A549 (cell line): ENCODE measurements at regions not wholly inside any gene's neighbourhood (a gene's known extent, or its start where the extent isn't known, plus 50 kb on each side); places are given as distances from the start of the nearest gene placed in this dataset.

Experiments
- ATAC-seq, 2 experiments: fragments of 200-7000 bp in 1 of 2; fragments of >200 bp in 1 of 2; cut with Nextera tagmentation in 1 of 2; cut with Tn5 transposase in 1 of 2; 3 replicates each; pipeline versions ENCODE4 v1.8.0 to v1.9.1; 2018 to 2020; ENCODE audit warnings: mild to moderate bottlenecking in 1 of 2, moderate library complexity in 1 of 2
- CTCF ChIA-PET: fragments of 300-600 bp; sonication (Branson Sonifier 250); formaldehyde crosslinking; extraction: SDS; loops from one replicate; lab custom pipeline; 2021; ENCODE audit warnings: antibody characterized with exemption, inconsistent platforms; lab: Yijun Ruan, JAX
- POLR2A ChIA-PET: fragments of 350-600 bp; formaldehyde crosslinking; extraction: SDS; loops from one replicate; lab custom pipeline; 2021; ENCODE audit warnings: antibody characterized with exemption, inconsistent platforms; lab: Yijun Ruan, JAX
- DNase-seq, 2 experiments: peaks; one replicate each; pipeline versions ENCODE4 v3.0.0 to v3.0.0-alpha.2; 2011 to 2016; ENCODE audit warnings: low read depth in 1 of 2, low spot score in 1 of 2
- FAIRE-seq: peaks from 2 replicates; lab custom pipeline; 2011; peaks lifted over from hg19 to GRCh38; lab: Jason Lieb, UNC
- H3K27ac ChIP-seq, 2 experiments: fragments of >200 bp; sonication (Bioruptor Twin); formaldehyde crosslinking; 3 replicates each; pipeline ENCODE4 v1.5.1; 2016 to 2017
- H3K4me1 ChIP-seq: fragments of >200 bp; sonication (Bioruptor Twin); formaldehyde crosslinking; 3 replicates; pipeline ENCODE4 v1.6.1; 2016
- H3K4me2 ChIP-seq: fragments of >200 bp; sonication (Bioruptor Twin); formaldehyde crosslinking; 3 replicates; pipeline ENCODE4 v1.6.1; 2016
- H3K4me3 ChIP-seq: fragments of >200 bp; sonication (Bioruptor Twin); formaldehyde crosslinking; 3 replicates; pipeline ENCODE4 v1.5.1; 2016
- H3K9me3 ChIP-seq: fragments of >200 bp; sonication (Bioruptor Twin); formaldehyde crosslinking; 3 replicates; pipeline ENCODE4 v1.6.1; 2016
- ATOH8 ChIP-seq: fragments of 250-450 bp; sonication (Bioruptor Pico); IDR thresholded peaks from 2 replicates; pipeline ENCODE4 v1.5.0; 2020; ENCODE audit warnings: low read depth, mild to moderate bottlenecking, moderate library complexity
- CHD2 ChIP-seq: fragments of 150-350 bp; IDR thresholded peaks from 2 replicates; pipeline ENCODE4 v1.6.1; 2014; ENCODE audit warnings: low read length; ENCODE audit not compliant: partially characterized antibody
- E2F6 ChIP-seq: IDR thresholded peaks from 2 replicates; pipeline ENCODE4 v1.6.1; 2012; ENCODE audit warnings: low read depth, borderline replicate concordance
- EHF ChIP-seq: fragments of 250-450 bp; sonication (Bioruptor Pico); IDR thresholded peaks from 2 replicates; pipeline ENCODE4 v1.5.0; 2020; ENCODE audit warnings: mild to moderate bottlenecking
- EP300 ChIP-seq, 2 experiments: fragments of >200 bp; sonication (Bioruptor Twin); formaldehyde crosslinking; IDR thresholded peaks; 2 replicates in 1 of 2; 3 replicates in 1 of 2; pipeline ENCODE4 v1.6.1; 2016 to 2017
- ESRRA ChIP-seq: fragments of 150-350 bp; IDR thresholded peaks from 2 replicates; pipeline ENCODE4 v1.6.1; 2014; ENCODE audit warnings: mild to moderate bottlenecking, low read length, borderline replicate concordance
- FOSL2 ChIP-seq, 2 experiments: fragments of 450-650 bp in 1 of 2; fragments of >200 bp in 1 of 2; sonication (Bioruptor Twin) in 1 of 2; formaldehyde crosslinking; IDR thresholded peaks; 2 replicates each; pipeline versions ENCODE4 v1.5.0 to v1.6.1; 2016 to 2020; ENCODE audit warnings: mild to moderate bottlenecking in 1 of 2, moderate library complexity in 1 of 2
- FOXS1 ChIP-seq: fragments of 250-450 bp; sonication (Bioruptor Pico); IDR thresholded peaks from 2 replicates; pipeline ENCODE4 v1.5.0; 2020; ENCODE audit warnings: mild to moderate bottlenecking, moderate library complexity
- GATA3 ChIP-seq: IDR thresholded peaks from 2 replicates; pipeline ENCODE4 v1.6.1; 2012; ENCODE audit warnings: borderline replicate concordance
- HDAC2 ChIP-seq: fragments of 200-600 bp; sonication (generic); IDR thresholded peaks from 2 replicates; pipeline ENCODE4 v1.6.1; 2016
- HES2 ChIP-seq: fragments of >200 bp; sonication (Bioruptor Twin); formaldehyde crosslinking; IDR thresholded peaks from 2 replicates; pipeline ENCODE4 v1.6.1; 2016
- HMGXB4 ChIP-seq: fragments of 250-450 bp; sonication (Bioruptor Pico); IDR thresholded peaks from 2 replicates; pipeline ENCODE4 v1.5.0; 2021; ENCODE audit warnings: mild to moderate bottlenecking, moderate library complexity, borderline replicate concordance
- HOXB13 ChIP-seq: fragments of 250-450 bp; sonication (Bioruptor Pico); IDR thresholded peaks from 2 replicates; pipeline ENCODE4 v1.5.0; 2020; ENCODE audit warnings: low read depth, mild to moderate bottlenecking, moderate library complexity
- HOXB5 ChIP-seq: fragments of 250-450 bp; sonication (Bioruptor Pico); IDR thresholded peaks from 2 replicates; pipeline ENCODE4 v1.5.0; 2020; ENCODE audit warnings: mild to moderate bottlenecking, moderate library complexity
- MAX ChIP-seq: IDR thresholded peaks from 2 replicates; pipeline ENCODE4 v1.6.1; 2012
- MAZ ChIP-seq: fragments of 150-350 bp; IDR thresholded peaks from 2 replicates; pipeline ENCODE4 v1.6.1; 2014; ENCODE audit warnings: antibody characterized with exemption, low read depth, low read length, borderline replicate concordance
- RCOR1 ChIP-seq: fragments of 150-350 bp; IDR thresholded peaks from 2 replicates; pipeline ENCODE4 v1.6.1; 2014; ENCODE audit warnings: antibody characterized with exemption, low read length, low read depth
- RFX5 ChIP-seq: fragments of 450-650 bp; IDR thresholded peaks from 2 replicates; pipeline ENCODE4 v1.7.1; 2014; ENCODE audit warnings: antibody characterized with exemption, mild to moderate bottlenecking, moderate library complexity
- RNF2 ChIP-seq: fragments of 200-600 bp; sonication (generic); IDR thresholded peaks from 2 replicates; pipeline ENCODE4 v1.6.1; 2016; ENCODE audit warnings: low read depth, mild to moderate bottlenecking, antibody characterized with exemption, moderate library complexity, borderline replicate concordance
- TP53 ChIP-seq: fragments of 250-450 bp; sonication (Bioruptor Pico); IDR thresholded peaks from 2 replicates; pipeline ENCODE4 v1.5.0; 2021; ENCODE audit warnings: mild to moderate bottlenecking, moderate library complexity
- USF2 ChIP-seq: fragments of 450-650 bp; IDR thresholded peaks from 2 replicates; pipeline ENCODE4 v1.6.1; 2014; ENCODE audit warnings: antibody characterized with exemption
- ZC3H11A ChIP-seq: fragments of 450-650 bp; IDR thresholded peaks from 2 replicates; pipeline ENCODE4 v1.6.1; 2014; ENCODE audit warnings: antibody characterized with exemption, mild to moderate bottlenecking
- ZFP36 ChIP-seq: fragments of 450-650 bp; IDR thresholded peaks from 2 replicates; pipeline ENCODE4 v1.6.1; 2014; ENCODE audit warnings: borderline replicate concordance; ENCODE audit not compliant: partially characterized antibody
- ZNF302 ChIP-seq: fragments of 250-450 bp; sonication (Bioruptor Pico); IDR thresholded peaks from 2 replicates; pipeline ENCODE4 v1.9.0; 2021; ENCODE audit warnings: inconsistent platforms, mild to moderate bottlenecking, moderate library complexity
- WGBS: methylation state at CpG from one replicate; pipeline ENCODE4 v1.1.6; 2017; ENCODE audit errors: missing lambda C conversion rate; 5-methylcytosine and 5-hydroxymethylcytosine counted together

GRCh38 chr3:177928172-177928873, 607.9 kb upstream of the KCNMB2 start:
- ATAC-seq (peak; percentile 68 to 79; a peak in 4 of 6 replicates), FAIRE-seq (no peak), DNase-seq (peak; percentile 34 to 60)
- Histone ChIP-seq H3K4me1 (peaks cover 39% of the 10 kb centered on the region), H3K9me3 (no peaks in the 10 kb centered on the region), H3K4me3 (no peak overlapping the region), H3K27ac (peak overlapping the region; percentile 43 to 58; a peak in 5 of 6 replicates), H3K4me2 (peak overlapping the region; percentile 41)
- WGBS = 62% methylated on average over 6 of the region's 6 CpGs
- ChIA-PET CTCF (interaction anchor here (0.6 kb wide), 1 partner anchor 1912 kb away, joined by 3 read pairs; no protein-coding TSS in a partner anchor), POLR2A (no interaction called here)
- TF ChIP-seq FOSL2 (IDR thresholded peaks at IDR 0.05) (no peak), FOSL2 (CRISPR knock-in tag; IDR thresholded peaks at IDR 0.05) (peak; percentile 74), ESRRA (no peak)

- ATAC-seq = no peak
- 78% methylated on average over 2 of the region's 2 CpGs for WGBS
- no peak overlapping the region for H3K4me2 ChIP-seq
- H3K9me3 ChIP-seq = no peaks in the 10 kb centered on the region
- CTCF ChIA-PET = no interaction called here
- POLR2A ChIA-PET = no interaction called here
- no peak for DNase-seq
- H3K27ac ChIP-seq = peak overlapping the region in 1 of 2 experiments; percentile 43; a peak in 2 of 6 replicates
- no peak for FAIRE-seq
- TF ChIP-seq MAX (no peak), RCOR1 (no peak), RFX5 (no peak), HDAC2 (no peak), GATA3 (no peak), HMGXB4 (CRISPR knock-in tag) (no peak), EP300 (IDR thresholded peaks at IDR 0.05) (no peak)
- peaks cover 49% of the 10 kb centered on the region for H3K4me1 ChIP-seq
- H3K4me3 ChIP-seq = no peak overlapping the region
Observed at GRCh38 chr3:177929310-177929709, 606.9 kb upstream of the KCNMB2 start.

GRCh38 chr3:177930771-177931170, 605.5 kb upstream of the KCNMB2 start:
- Histone ChIP-seq H3K4me2 (no peak overlapping the region), H3K4me3 (no peak overlapping the region), H3K9me3 (no peaks in the 10 kb centered on the region), H3K27ac (peak overlapping the region in 1 of 2 experiments; percentile 32; a peak in 2 of 6 replicates), H3K4me1 (peaks cover 61% of the 10 kb centered on the region)
- ATAC-seq (no peak), FAIRE-seq (no peak), DNase-seq (peak in 1 of 2 experiments; percentile 6)
- no peak for TF ChIP-seq TP53 (CRISPR knock-in tag)
- no peak for TF ChIP-seq E2F6
- TF ChIP-seq EHF = no peak
- no peak for TF ChIP-seq USF2
- TF ChIP-seq HES2 = no peak
- no peak for TF ChIP-seq ZNF302 (CRISPR knock-in tag)
- TF ChIP-seq GATA3 = no peak
- TF ChIP-seq CHD2 = no peak
- TF ChIP-seq FOXS1 (CRISPR knock-in tag) = no peak
- TF ChIP-seq HOXB5 (CRISPR knock-in tag) = no peak
- TF ChIP-seq ATOH8 (CRISPR knock-in tag) = no peak
- no peak for TF ChIP-seq ZFP36
- no peak for TF ChIP-seq RNF2
- TF ChIP-seq ZC3H11A = no peak
- no peak for TF ChIP-seq HOXB13 (CRISPR knock-in tag)
- no peak for TF ChIP-seq MAZ
- 63% methylated on average over 2 of the region's 2 CpGs for WGBS
- ChIA-PET CTCF (interaction anchor here (0.7 kb wide), 1 partner anchor 21 kb away, joined by 3 read pairs; no protein-coding TSS in a partner anchor), POLR2A (no interaction called here)
